ENCODE measurements at regions not wholly inside any gene's neighbourhood (a gene's known extent, or its start where the extent isn't known, plus 50 kb on each side); places are given as distances from the start of the nearest gene placed in this dataset.
"Not testable (repeated sequence)": the region's sequence is repeated elsewhere in the genome, so short reads cannot be mapped to it uniquely, and the experiment has no call there.

GRCh38 chrY:11069271-11069670 is 1541.6 kb downstream of the TSPY10 start:
- DNase-seq, result no peak
- H3K4me1 Mint-ChIP-seq (ENCODE audit: low read depth), result no peaks in the 10 kb centered on the region
- no peaks in the 10 kb centered on the region for H3K36me3 Mint-ChIP-seq (ENCODE audit: low read depth)
- TF ChIP-seq CTCF (IDR thresholded peaks at IDR 0.05), result no peak
- H3K27me3 Mint-ChIP-seq (ENCODE audit: insufficient read depth), result no peaks in the 10 kb centered on the region
- H3K27ac Mint-ChIP-seq, result no peak overlapping the region
- H3K4me3 Mint-ChIP-seq, result no peak overlapping the region
- 0 out of 2 replicates have a peak, but pooled peaks cover 9% of the 10 kb centered on the region for H3K9me3 Mint-ChIP-seq

- Mint-ChIP-seq H3K27me3 (ENCODE audit: insufficient read depth) (no peaks in the 10 kb centered on the region), H3K4me1 (ENCODE audit: low read depth) (no peaks in the 10 kb centered on the region), H3K9me3 (0 out of 2 replicates have a peak, but pooled peaks cover 3% of the 10 kb centered on the region), H3K27ac (no peak overlapping the region), H3K4me3 (no peak overlapping the region), H3K36me3 (ENCODE audit: low read depth) (no peaks in the 10 kb centered on the region)
- no peak for TF ChIP-seq CTCF (IDR thresholded peaks at IDR 0.05)
- DNase-seq, result no peak
Observed at GRCh38 chrY:11070250-11071113, 1542.8 kb downstream of the TSPY10 start.

- not testable (repeated sequence) for H3K4me3 Mint-ChIP-seq; H3K27ac Mint-ChIP-seq; H3K27me3 Mint-ChIP-seq (ENCODE audit: insufficient read depth); DNase-seq; H3K4me1 Mint-ChIP-seq (ENCODE audit: low read depth); H3K9me3 Mint-ChIP-seq; H3K36me3 Mint-ChIP-seq (ENCODE audit: low read depth)
Observed at GRCh38 chrY:11085801-11086200, 1558.1 kb downstream of the TSPY10 start.

GRCh38 chrY:11097498-11097897 is 1569.8 kb downstream of the TSPY10 start:
- DNase-seq; H3K4me1 Mint-ChIP-seq (ENCODE audit: low read depth); H3K36me3 Mint-ChIP-seq (ENCODE audit: low read depth); H3K4me3 Mint-ChIP-seq; H3K9me3 Mint-ChIP-seq; H3K27me3 Mint-ChIP-seq (ENCODE audit: insufficient read depth); H3K27ac Mint-ChIP-seq: not testable (repeated sequence)

GRCh38 chrY:11098419-11098818 is 1570.7 kb downstream of the TSPY10 start:
- not testable (repeated sequence) for H3K4me3 Mint-ChIP-seq; H3K36me3 Mint-ChIP-seq (ENCODE audit: low read depth); DNase-seq; H3K27ac Mint-ChIP-seq; H3K4me1 Mint-ChIP-seq (ENCODE audit: low read depth); H3K9me3 Mint-ChIP-seq; H3K27me3 Mint-ChIP-seq (ENCODE audit: insufficient read depth)

GRCh38 chrY:11099004-11099403 is 1571.3 kb downstream of the TSPY10 start:
- Mint-ChIP-seq H3K36me3 (ENCODE audit: low read depth) (no peaks in the 10 kb centered on the region), H3K4me1 (ENCODE audit: low read depth) (no peaks in the 10 kb centered on the region), H3K27ac (no peak overlapping the region), H3K4me3 (no peak overlapping the region), H3K9me3 (0 out of 2 replicates have a peak, but pooled peaks cover 8% of the 10 kb centered on the region), H3K27me3 (ENCODE audit: insufficient read depth) (no peaks in the 10 kb centered on the region; the same call in 1 of the 2 replicates)
- no peak for TF ChIP-seq CTCF (IDR thresholded peaks at IDR 0.05)
- DNase-seq, result no peak

GRCh38 chrY:11100472-11100871 is 1572.8 kb downstream of the TSPY10 start:
- H3K36me3 Mint-ChIP-seq (ENCODE audit: low read depth); H3K27ac Mint-ChIP-seq; H3K4me1 Mint-ChIP-seq (ENCODE audit: low read depth); H3K4me3 Mint-ChIP-seq; DNase-seq; H3K9me3 Mint-ChIP-seq; H3K27me3 Mint-ChIP-seq (ENCODE audit: insufficient read depth): not testable (repeated sequence)

- H3K27ac Mint-ChIP-seq; H3K9me3 Mint-ChIP-seq; H3K36me3 Mint-ChIP-seq (ENCODE audit: low read depth); H3K4me1 Mint-ChIP-seq (ENCODE audit: low read depth); DNase-seq; H3K4me3 Mint-ChIP-seq; H3K27me3 Mint-ChIP-seq (ENCODE audit: insufficient read depth): not testable (repeated sequence)
Observed at GRCh38 chrY:11102987-11103386, 1575.3 kb downstream of the TSPY10 start.

- not testable (repeated sequence) for H3K9me3 Mint-ChIP-seq, DNase-seq
Observed at GRCh38 chrY:11107127-11107918, 1579.6 kb downstream of the TSPY10 start.

GRCh38 chrY:11151724-11152123 is 1549.3 kb upstream of the USP9Y start:
- not testable (repeated sequence) for H3K4me1 Mint-ChIP-seq (ENCODE audit: low read depth)

More at GRCh38 chrY:11107127-11107918, 1579.6 kb downstream of the TSPY10 start:
- H3K4me3 Mint-ChIP-seq; H3K36me3 Mint-ChIP-seq (ENCODE audit: low read depth); H3K27ac Mint-ChIP-seq; H3K4me1 Mint-ChIP-seq (ENCODE audit: low read depth); H3K27me3 Mint-ChIP-seq (ENCODE audit: insufficient read depth): not testable (repeated sequence)

More at GRCh38 chrY:11151724-11152123, 1549.3 kb upstream of the USP9Y start:
- H3K27me3 Mint-ChIP-seq (ENCODE audit: insufficient read depth); H3K36me3 Mint-ChIP-seq (ENCODE audit: low read depth); DNase-seq; H3K27ac Mint-ChIP-seq; H3K9me3 Mint-ChIP-seq; H3K4me3 Mint-ChIP-seq: not testable (repeated sequence)
